HCT116 (cell line): ENCODE measurements at regions not wholly inside any gene's neighbourhood (a gene's known extent, or its start where the extent isn't known, plus 50 kb on each side); places are given as distances from the start of the nearest gene placed in this dataset.

ENCODE experiments used
- EZH2 ChIP-seq: fragments of 200-600 bp; sonication (generic); IDR thresholded peaks from 2 replicates; pipeline ENCODE4 v1.6.1; 2017; ENCODE audit warnings: antibody characterized with exemption, mixed run types
- EZH2phosphoT487 ChIP-seq: fragments of 200-600 bp; IDR thresholded peaks from 2 replicates; pipeline ENCODE4 v1.6.1; 2018; ENCODE audit warnings: antibody characterized with exemption, borderline replicate concordance
- JUND ChIP-seq: IDR thresholded peaks from 2 replicates; pipeline ENCODE4 v1.6.1; 2012
- POLR2A ChIP-seq: IDR thresholded peaks from 2 replicates; pipeline ENCODE4 v1.7.0; 2011; ENCODE audit warnings: borderline replicate concordance; ENCODE audit not compliant: insufficient read depth, insufficient read length; ENCODE audit errors: extremely low read depth
- ZNF274 ChIP-seq: fragments of 200-500 bp; sonication (Bioruptor generic); IDR thresholded peaks from 2 replicates; pipeline ENCODE4 v1.6.1; 2014; ENCODE audit warnings: mild to moderate bottlenecking, low read depth, low read length, inconsistent platforms
- TF ChIP-seq, protein P1 (sequence below), 3 experiments: fragments of 200-600 bp in 1 of 3; sonication (generic) in 1 of 3; IDR thresholded peaks in 2 of 3; conservative IDR thresholded peaks in 1 of 3; 2 replicates each; pipeline ENCODE4 v1.5.1; 2012 to 2017; ENCODE audit warnings: low read depth in 2 of 3, low read length in 2 of 3, antibody characterized with exemption in 1 of 3, borderline replicate concordance in 1 of 3, control low read depth in 1 of 3, mild to moderate bottlenecking in 1 of 3, mixed read lengths in 1 of 3, mixed run types in 1 of 3, moderate library complexity in 1 of 3; ENCODE audit not compliant: insufficient read depth in 1 of 3

DNA sequence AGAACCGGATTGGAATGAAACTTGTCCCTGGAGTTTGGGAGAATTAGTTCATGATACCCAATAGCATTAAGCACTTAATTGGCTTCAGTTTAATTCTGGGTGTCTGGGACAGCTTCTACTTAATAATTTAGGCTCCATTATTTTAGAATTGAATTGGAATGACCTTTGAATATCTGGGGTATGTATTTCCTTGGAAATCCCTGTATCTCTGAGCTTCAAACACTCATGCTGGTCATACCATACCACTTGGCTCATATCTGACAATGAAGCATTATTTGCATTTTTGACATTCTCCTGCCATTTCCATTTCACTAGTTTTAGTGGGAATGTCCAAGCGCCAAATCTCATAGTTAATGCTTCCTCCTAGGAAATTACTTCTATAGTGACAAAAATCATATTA, 393.1 kb downstream of the DIPK2A start:
- TF ChIP-seq EZH2 (no peak), EZH2phosphoT487 (no peak), ZNF274 (no peak), POLR2A (no peak), JUND (no peak)
- TF ChIP-seq, protein P1, sequence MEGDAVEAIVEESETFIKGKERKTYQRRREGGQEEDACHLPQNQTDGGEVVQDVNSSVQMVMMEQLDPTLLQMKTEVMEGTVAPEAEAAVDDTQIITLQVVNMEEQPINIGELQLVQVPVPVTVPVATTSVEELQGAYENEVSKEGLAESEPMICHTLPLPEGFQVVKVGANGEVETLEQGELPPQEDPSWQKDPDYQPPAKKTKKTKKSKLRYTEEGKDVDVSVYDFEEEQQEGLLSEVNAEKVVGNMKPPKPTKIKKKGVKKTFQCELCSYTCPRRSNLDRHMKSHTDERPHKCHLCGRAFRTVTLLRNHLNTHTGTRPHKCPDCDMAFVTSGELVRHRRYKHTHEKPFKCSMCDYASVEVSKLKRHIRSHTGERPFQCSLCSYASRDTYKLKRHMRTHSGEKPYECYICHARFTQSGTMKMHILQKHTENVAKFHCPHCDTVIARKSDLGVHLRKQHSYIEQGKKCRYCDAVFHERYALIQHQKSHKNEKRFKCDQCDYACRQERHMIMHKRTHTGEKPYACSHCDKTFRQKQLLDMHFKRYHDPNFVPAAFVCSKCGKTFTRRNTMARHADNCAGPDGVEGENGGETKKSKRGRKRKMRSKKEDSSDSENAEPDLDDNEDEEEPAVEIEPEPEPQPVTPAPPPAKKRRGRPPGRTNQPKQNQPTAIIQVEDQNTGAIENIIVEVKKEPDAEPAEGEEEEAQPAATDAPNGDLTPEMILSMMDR (IDR thresholded peaks at IDR 0.05 in 2 of 3, conservative IDR thresholded peaks at IDR 0.05 in 1 of 3; ENCODE audit: borderline replicate concordance in 1 of 3, insufficient read depth in 1 of 3, low read depth in 2 of 3, low read length in 2 of 3), result no peak
